ENCODE measurements at regions not wholly inside any gene's neighbourhood (a gene's known extent, or its start where the extent isn't known, plus 50 kb on each side); places are given as distances from the start of the nearest gene placed in this dataset.

GRCh38 chr18:28805491-28805890 lies 628.6 kb upstream of the CDH2 start:
- Histone ChIP-seq H3K27me3 (ENCODE audit: low read depth) (no peaks in the 10 kb centered on the region), H3K4me3 (no peak overlapping the region), H3K27ac (no peak overlapping the region), H3K4me1 (no peaks in the 10 kb centered on the region), H3K9me3 (peaks cover 4% of the 10 kb centered on the region), H3K36me3 (no peaks in the 10 kb centered on the region)
- DNase-seq (no peak), ATAC-seq (no peak)
- intact Hi-C loops (cut with DNase I), result no loop called here
- no peak for TF ChIP-seq CTCF (IDR thresholded peaks at IDR 0.05)

DNA sequence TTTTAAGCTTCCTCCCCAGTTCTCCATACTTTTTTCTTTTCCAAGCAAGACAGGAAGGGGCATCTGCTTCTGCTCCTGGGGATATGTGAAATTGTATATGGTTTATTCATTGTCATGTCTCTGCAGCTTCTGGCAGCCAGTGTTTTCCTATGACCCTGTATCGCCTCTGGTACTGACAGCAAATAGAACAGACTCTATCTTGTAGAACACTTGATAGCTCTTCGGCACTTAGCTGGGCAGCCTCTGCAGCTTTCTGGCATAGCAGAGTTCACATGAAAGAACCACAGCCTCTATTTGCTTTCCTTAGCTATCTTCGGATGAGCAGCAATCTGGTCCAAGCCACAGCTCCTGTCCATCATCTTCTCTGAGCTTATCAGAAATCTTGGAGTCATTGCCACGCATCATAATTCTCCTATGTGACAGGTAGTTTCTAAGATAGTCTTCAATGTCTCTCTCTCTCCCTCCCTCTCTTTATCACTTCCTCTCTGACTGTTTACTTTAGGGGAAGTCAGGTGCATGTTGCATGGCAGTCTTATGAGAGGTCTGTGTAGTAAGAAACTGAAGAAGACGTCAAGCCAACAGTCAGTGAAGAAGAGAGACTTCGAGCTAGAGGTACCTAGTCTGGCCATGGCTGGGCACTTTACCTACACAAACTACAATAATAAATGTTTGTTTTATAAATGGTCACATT lies 627.7 kb upstream of the CDH2 start:
- no peak for DNase-seq
- intact Hi-C loops (cut with DNase I), result no loop called here
- no peak for TF ChIP-seq CTCF (IDR thresholded peaks at IDR 0.05)
- no peaks in the 10 kb centered on the region for H3K27me3 ChIP-seq (ENCODE audit: low read depth)
- H3K4me3 ChIP-seq, result no peak overlapping the region
- H3K27ac ChIP-seq, result no peak overlapping the region
- no peak for ATAC-seq
- no peaks in the 10 kb centered on the region for H3K4me1 ChIP-seq
- no peaks in the 10 kb centered on the region for H3K36me3 ChIP-seq
- H3K9me3 ChIP-seq, result peaks cover 4% of the 10 kb centered on the region

GRCh38 chr18:28802546-28802945 lies 625.6 kb upstream of the CDH2 start:
- ATAC-seq (no peak), DNase-seq (no peak)
- Histone ChIP-seq H3K4me3 (no peak overlapping the region), H3K27ac (no peak overlapping the region), H3K9me3 (no peaks in the 10 kb centered on the region), H3K4me1 (no peaks in the 10 kb centered on the region), H3K36me3 (no peaks in the 10 kb centered on the region), H3K27me3 (ENCODE audit: low read depth) (no peaks in the 10 kb centered on the region)
- TF ChIP-seq CTCF (IDR thresholded peaks at IDR 0.05), result no peak
- intact Hi-C loops (cut with DNase I), result no loop called here

GRCh38 chr18:28801876-28802275 lies 624.9 kb upstream of the CDH2 start:
- no peaks in the 10 kb centered on the region for H3K4me1 ChIP-seq
- H3K4me3 ChIP-seq, result no peak overlapping the region
- H3K27me3 ChIP-seq (ENCODE audit: low read depth), result no peaks in the 10 kb centered on the region
- intact Hi-C loops (cut with DNase I), result no loop called here
- ATAC-seq (no peak), DNase-seq (no peak)
- no peaks in the 10 kb centered on the region for H3K36me3 ChIP-seq
- H3K9me3 ChIP-seq, result no peaks in the 10 kb centered on the region
- no peak overlapping the region for H3K27ac ChIP-seq
- TF ChIP-seq CTCF (IDR thresholded peaks at IDR 0.05), result no peak

GRCh38 chr18:28794459-28795245 lies 617.7 kb upstream of the CDH2 start:
- TF ChIP-seq CTCF (IDR thresholded peaks at IDR 0.05), result no peak
- no peak overlapping the region for H3K4me3 ChIP-seq
- intact Hi-C loops (cut with DNase I), result no loop called here
- no peaks in the 10 kb centered on the region for H3K27me3 ChIP-seq (ENCODE audit: low read depth)
- no peaks in the 10 kb centered on the region for H3K9me3 ChIP-seq
- H3K36me3 ChIP-seq, result no peaks in the 10 kb centered on the region
- H3K4me1 ChIP-seq, result no peaks in the 10 kb centered on the region
- no peak overlapping the region for H3K27ac ChIP-seq
- ATAC-seq, result no peak
- DNase-seq, result no peak

Measured in lower lobe of right lung (tissue), 2 donors.